ENCODE measurements at regions not wholly inside any gene's neighbourhood (a gene's known extent, or its start where the extent isn't known, plus 50 kb on each side); places are given as distances from the start of the nearest gene placed in this dataset.
A peak's percentile ranks its signal among the peaks of the same experiment; 100 is the strongest.

DNA sequence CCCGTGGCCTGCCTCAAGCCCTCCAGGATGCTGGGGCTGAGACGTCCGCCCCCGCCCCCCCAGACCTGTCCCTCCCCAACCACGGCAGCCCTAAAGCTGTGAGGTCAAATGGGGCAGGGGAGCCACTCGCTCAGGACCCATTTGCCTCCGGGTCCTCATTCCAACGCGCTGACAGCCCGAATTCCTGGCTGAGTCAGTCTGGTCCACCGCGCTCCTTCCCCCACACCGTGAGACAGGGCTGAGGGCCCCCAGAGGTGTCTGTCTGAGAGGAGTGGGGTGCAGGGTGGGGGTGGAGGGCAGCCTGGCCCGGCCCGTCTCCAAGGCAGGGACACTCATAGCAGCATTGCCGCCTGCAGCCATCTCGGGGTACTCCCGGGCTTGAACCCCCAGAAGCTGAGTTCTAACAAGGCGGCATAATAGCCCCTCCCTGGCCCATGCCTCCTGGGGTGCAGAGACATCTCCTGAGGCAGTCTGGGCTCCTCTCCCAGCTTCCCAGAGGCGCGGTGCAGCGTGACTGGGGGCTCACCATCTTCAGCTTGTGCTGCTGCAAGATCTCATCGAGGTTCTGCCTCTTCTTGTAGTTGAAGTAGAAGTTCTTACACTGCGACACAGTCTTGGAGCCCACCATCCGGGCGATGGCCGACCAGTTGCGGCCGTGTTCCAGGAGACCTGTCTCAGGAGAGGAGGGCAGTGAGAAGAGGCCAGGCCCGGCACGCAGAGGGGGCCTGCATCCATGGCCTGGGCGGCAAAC, 90.5 kb downstream of the RFLNA start:
- Histone ChIP-seq H3K9ac (ENCODE audit: insufficient read depth in 1 of 2, low read length in 2 of 2) (no peak overlapping the region), H3K4me1 (ENCODE audit: control insufficient read depth in 5 of 5, insufficient read depth in 5 of 5, low read length in 5 of 5) (peaks cover 20 to 47% (median 34%) of the 10 kb centered on the region in 5 donors), H3K27me3 (ENCODE audit: control insufficient read depth in 3 of 3, insufficient read depth in 3 of 3, low read length in 2 of 3) (no peaks in the 10 kb centered on the region), H3K9me3 (ENCODE audit: control insufficient read depth in 4 of 4, insufficient read depth in 3 of 4, low read length in 3 of 4) (no peaks in the 10 kb centered on the region), H3K27ac (ENCODE audit: low read depth in 1 of 2, low read length in 1 of 2) (peak overlapping the region in 1 of 2 donors; percentile 61), H3K4me3 (no peak overlapping the region), H3K36me3 (ENCODE audit: control insufficient read depth in 4 of 4, insufficient read depth in 4 of 4, low read length in 4 of 4) (peaks cover 0 to 24% (median 17%) of the 10 kb centered on the region in 4 donors)
- no peak for DNase-seq
- TF ChIP-seq CTCF (IDR thresholded peaks at IDR 0.05; ENCODE audit: control extremely low read depth, extremely low read depth) = no peak
- 91 to 94% methylated on average over 32 of the region's 32 CpGs for WGBS, 2 donors
- no peak for ATAC-seq (ENCODE audit: insufficient read depth, low FRiP score)

GRCh38 chr12:124384299-124384894, 89.5 kb downstream of the RFLNA start:
- DNase-seq (no peak), ATAC-seq (ENCODE audit: insufficient read depth, low FRiP score) (no peak)
- no peak overlapping the region for H3K9ac ChIP-seq (ENCODE audit: insufficient read depth in 1 of 2, low read length in 2 of 2)
- peaks cover 0 to 26% (median 20%) of the 10 kb centered on the region in 4 donors for H3K36me3 ChIP-seq (ENCODE audit: control insufficient read depth in 4 of 4, insufficient read depth in 4 of 4, low read length in 4 of 4)
- no peaks in the 10 kb centered on the region for H3K27me3 ChIP-seq (ENCODE audit: control insufficient read depth in 3 of 3, insufficient read depth in 3 of 3, low read length in 2 of 3)
- no peak overlapping the region for H3K4me3 ChIP-seq
- TF ChIP-seq CTCF (IDR thresholded peaks at IDR 0.05; ENCODE audit: control extremely low read depth, extremely low read depth) = no peak
- WGBS, 2 donors = 85 to 89% methylated on average over 19 to 20 of the region's 20 CpGs
- H3K9me3 ChIP-seq (ENCODE audit: control insufficient read depth in 4 of 4, insufficient read depth in 3 of 4, low read length in 3 of 4) = no peaks in the 10 kb centered on the region
- H3K27ac ChIP-seq (ENCODE audit: low read depth in 1 of 2, low read length in 1 of 2) = no peak overlapping the region
- peaks cover 20 to 52% (median 39%) of the 10 kb centered on the region in 5 donors for H3K4me1 ChIP-seq (ENCODE audit: control insufficient read depth in 5 of 5, insufficient read depth in 5 of 5, low read length in 5 of 5)

DNA sequence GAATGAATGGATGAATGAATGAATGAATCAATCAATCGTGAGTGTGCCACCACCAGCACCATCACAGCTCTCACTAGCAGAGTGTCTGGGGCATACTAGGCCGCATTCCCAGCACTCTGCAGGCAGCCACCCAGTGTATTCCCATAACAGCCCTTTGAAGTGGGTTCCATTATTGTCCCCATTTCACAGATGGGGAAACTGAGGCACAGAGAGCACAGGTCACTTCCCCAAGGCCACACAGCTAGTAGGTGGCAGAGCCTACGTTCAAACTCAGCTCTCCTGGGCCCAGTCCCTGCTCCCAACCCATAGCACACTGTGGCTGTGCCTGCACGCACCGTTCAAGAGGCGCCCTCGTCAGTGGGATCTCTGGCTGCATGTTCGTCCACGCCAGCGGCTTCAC, 88.1 kb downstream of the RFLNA start:
- no peak for DNase-seq
- H3K27me3 ChIP-seq (ENCODE audit: control insufficient read depth in 3 of 3, insufficient read depth in 3 of 3, low read length in 2 of 3) = no peaks in the 10 kb centered on the region
- H3K36me3 ChIP-seq (ENCODE audit: control insufficient read depth in 4 of 4, insufficient read depth in 4 of 4, low read length in 4 of 4) = peaks cover 0 to 32% (median 28%) of the 10 kb centered on the region in 4 donors
- no peak overlapping the region for H3K27ac ChIP-seq (ENCODE audit: low read depth in 1 of 2, low read length in 1 of 2)
- peaks cover 20 to 43% (median 30%) of the 10 kb centered on the region in 5 donors for H3K4me1 ChIP-seq (ENCODE audit: control insufficient read depth in 5 of 5, insufficient read depth in 5 of 5, low read length in 5 of 5)
- no peak overlapping the region for H3K9ac ChIP-seq (ENCODE audit: insufficient read depth in 1 of 2, low read length in 2 of 2)
- ATAC-seq (ENCODE audit: insufficient read depth, low FRiP score) = no peak
- TF ChIP-seq CTCF (IDR thresholded peaks at IDR 0.05; ENCODE audit: control extremely low read depth, extremely low read depth) = no peak
- no peaks in the 10 kb centered on the region for H3K9me3 ChIP-seq (ENCODE audit: control insufficient read depth in 4 of 4, insufficient read depth in 3 of 4, low read length in 3 of 4)
- H3K4me3 ChIP-seq = no peak overlapping the region
- 95 to 97% methylated on average over 10 of the region's 10 CpGs for WGBS, 2 donors
